ENCODE measurements at regions not wholly inside any gene's neighbourhood (a gene's known extent, or its start where the extent isn't known, plus 50 kb on each side); places are given as distances from the start of the nearest gene placed in this dataset.

DNA sequence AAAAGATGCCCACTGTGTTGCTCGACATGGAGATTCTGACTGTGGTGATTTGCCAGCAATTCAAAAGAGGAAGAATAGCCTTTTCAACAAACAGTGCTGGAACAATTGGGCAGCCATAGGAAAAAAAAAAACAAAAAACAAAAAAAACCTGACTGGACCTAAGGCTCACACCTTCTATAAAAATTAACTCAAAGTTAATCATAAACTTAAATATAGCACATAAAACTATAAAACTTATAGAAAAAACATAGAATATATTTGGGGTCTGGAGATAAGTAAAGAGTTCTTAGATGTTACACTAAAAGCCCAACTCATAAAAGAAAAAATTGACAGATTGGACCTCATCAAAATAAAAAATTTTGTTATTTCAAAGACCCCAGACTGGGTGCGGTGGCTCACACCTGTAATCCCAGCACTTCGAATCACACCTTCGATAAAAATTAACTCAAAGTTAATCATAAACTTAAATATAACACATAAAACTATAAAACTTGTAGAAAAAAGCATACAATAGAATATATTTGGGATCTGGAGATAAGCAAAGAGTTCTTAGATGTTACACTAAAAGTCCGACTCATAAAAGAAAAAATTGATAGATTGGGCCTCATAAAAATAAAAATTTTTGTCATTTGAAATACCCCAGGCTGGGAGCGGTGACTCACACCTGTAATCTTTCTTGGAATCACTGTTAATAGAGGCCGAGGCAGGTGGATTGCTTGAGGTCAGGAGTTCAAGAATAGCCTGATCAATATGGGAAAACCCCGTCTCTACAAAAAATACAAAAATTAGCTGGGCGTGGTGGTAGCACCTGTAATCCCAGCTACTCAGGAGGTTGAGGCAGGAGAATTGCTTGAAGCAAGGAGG, 115.6 kb upstream of the FAM83B start (continued):
- TF ChIP-seq, protein P1, sequence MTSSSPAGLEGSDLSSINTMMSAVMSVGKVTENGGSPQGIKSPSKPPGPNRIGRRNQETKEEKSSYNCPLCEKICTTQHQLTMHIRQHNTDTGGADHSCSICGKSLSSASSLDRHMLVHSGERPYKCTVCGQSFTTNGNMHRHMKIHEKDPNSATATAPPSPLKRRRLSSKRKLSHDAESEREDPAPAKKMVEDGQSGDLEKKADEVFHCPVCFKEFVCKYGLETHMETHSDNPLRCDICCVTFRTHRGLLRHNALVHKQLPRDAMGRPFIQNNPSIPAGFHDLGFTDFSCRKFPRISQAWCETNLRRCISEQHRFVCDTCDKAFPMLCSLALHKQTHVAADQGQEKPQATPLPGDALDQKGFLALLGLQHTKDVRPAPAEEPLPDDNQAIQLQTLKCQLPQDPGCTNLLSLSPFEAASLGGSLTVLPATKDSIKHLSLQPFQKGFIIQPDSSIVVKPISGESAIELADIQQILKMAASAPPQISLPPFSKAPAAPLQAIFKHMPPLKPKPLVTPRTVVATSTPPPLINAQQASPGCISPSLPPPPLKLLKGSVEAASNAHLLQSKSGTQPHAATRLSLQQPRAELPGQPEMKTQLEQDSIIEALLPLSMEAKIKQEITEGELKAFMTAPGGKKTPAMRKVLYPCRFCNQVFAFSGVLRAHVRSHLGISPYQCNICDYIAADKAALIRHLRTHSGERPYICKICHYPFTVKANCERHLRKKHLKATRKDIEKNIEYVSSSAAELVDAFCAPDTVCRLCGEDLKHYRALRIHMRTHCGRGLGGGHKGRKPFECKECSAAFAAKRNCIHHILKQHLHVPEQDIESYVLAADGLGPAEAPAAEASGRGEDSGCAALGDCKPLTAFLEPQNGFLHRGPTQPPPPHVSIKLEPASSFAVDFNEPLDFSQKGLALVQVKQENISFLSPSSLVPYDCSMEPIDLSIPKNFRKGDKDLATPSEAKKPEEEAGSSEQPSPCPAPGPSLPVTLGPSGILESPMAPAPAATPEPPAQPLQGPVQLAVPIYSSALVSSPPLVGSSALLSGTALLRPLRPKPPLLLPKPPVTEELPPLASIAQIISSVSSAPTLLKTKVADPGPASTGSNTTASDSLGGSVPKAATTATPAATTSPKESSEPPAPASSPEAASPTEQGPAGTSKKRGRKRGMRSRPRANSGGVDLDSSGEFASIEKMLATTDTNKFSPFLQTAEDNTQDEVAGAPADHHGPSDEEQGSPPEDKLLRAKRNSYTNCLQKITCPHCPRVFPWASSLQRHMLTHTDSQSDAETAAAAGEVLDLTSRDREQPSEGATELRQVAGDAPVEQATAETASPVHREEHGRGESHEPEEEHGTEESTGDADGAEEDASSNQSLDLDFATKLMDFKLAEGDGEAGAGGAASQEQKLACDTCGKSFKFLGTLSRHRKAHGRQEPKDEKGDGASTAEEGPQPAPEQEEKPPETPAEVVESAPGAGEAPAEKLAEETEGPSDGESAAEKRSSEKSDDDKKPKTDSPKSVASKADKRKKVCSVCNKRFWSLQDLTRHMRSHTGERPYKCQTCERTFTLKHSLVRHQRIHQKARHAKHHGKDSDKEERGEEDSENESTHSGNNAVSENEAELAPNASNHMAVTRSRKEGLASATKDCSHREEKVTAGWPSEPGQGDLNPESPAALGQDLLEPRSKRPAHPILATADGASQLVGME (CRISPR knock-in tag; IDR thresholded peaks at IDR 0.05): no peak
- TF ChIP-seq ILF3 (IDR thresholded peaks at IDR 0.05; ENCODE audit: borderline replicate concordance) (no peak), ZFP30 (CRISPR knock-in tag; IDR thresholded peaks at IDR 0.05; ENCODE audit: borderline replicate concordance) (no peak), ZBTB11 (CRISPR knock-in tag; IDR thresholded peaks at IDR 0.05) (no peak)
- TF ChIP-seq, protein P2, sequence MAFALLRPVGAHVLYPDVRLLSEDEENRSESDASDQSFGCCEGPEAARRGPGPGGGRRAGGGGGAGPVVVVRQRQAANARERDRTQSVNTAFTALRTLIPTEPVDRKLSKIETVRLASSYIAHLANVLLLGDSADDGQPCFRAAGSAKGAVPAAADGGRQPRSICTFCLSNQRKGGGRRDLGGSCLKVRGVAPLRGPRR (CRISPR knock-in tag; IDR thresholded peaks at IDR 0.05): no peak
